ENCODE measurements at regions not wholly inside any gene's neighbourhood (a gene's known extent, or its start where the extent isn't known, plus 50 kb on each side); places are given as distances from the start of the nearest gene placed in this dataset.

DNA sequence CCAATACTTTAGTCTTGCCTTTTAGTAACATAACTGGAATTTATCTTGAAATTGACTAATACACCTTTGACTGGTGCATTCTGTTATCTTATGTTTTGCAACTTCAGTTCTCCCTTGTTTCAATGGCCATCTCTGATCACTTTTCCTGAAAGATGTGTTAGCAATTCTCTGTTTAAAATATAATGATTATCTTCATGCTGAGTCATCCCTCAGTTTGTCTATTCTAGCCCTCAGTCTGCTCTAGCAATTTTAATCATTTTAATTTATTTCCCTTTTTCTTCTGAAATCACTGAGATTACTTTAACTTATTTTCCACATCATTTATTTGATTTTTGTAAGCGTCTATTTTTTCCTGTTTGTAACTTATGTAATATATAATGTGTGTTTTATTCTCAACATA lies 221.9 kb upstream of the PDGFD start (continued):
- TF ChIP-seq, protein P1, sequence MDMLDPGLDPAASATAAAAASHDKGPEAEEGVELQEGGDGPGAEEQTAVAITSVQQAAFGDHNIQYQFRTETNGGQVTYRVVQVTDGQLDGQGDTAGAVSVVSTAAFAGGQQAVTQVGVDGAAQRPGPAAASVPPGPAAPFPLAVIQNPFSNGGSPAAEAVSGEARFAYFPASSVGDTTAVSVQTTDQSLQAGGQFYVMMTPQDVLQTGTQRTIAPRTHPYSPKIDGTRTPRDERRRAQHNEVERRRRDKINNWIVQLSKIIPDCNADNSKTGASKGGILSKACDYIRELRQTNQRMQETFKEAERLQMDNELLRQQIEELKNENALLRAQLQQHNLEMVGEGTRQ (CRISPR knock-in tag; IDR thresholded peaks at IDR 0.05): no peak
- no peak for TF ChIP-seq POLR2H (tag; IDR thresholded peaks at IDR 0.05; ENCODE audit: low read depth)
- no peak for TF ChIP-seq SMARCE1 (IDR thresholded peaks at IDR 0.05)
- TF ChIP-seq NFE2L1 (tag; IDR thresholded peaks at IDR 0.05; ENCODE audit: borderline replicate concordance, low read depth): peak; percentile 42; the same call in 1 of the 2 replicates
- peak; percentile 29; the same call in 1 of the 2 replicates for TF ChIP-seq NFE2 (IDR thresholded peaks at IDR 0.05; ENCODE audit: low read depth)
- TF ChIP-seq, protein P2, sequence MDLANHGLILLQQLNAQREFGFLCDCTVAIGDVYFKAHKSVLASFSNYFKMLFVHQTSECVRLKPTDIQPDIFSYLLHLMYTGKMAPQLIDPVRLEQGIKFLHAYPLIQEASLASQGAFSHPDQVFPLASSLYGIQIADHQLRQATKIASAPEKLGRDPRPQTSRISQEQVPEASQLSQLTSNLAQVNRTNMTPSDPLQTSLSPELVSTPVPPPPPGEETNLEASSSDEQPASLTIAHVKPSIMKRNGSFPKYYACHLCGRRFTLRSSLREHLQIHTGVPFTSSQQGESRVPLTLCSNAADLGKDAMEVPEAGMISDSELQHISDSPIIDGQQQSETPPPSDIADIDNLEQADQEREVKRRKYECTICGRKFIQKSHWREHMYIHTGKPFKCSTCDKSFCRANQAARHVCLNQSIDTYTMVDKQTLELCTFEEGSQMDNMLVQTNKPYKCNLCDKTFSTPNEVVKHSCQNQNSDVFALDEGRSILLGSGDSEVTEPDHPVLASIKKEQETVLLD (IDR thresholded peaks at IDR 0.05): no peak
- TF ChIP-seq POU5F1 (IDR thresholded peaks at IDR 0.05; ENCODE audit: borderline replicate concordance, low read depth, low read length, partially characterized antibody): no peak

DNA sequence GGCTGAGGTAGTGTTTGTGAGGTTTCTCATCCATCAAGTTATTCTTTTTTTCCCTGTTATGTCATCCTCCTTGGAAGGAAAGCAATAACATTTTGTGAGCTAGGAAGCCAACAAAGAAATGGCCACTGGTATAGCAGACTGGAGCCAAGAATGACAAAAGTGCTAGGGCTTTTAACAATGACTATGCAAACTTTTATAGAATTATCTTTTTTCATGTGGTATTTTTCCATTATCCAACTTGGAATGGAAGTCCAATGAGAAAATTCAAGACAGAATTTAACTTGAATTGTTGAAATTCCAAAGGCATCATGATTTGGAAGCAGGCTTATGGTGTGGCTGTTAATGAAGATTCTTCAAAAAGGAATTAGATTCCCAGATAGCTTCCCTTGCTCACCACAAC lies 216.4 kb upstream of the PDGFD start:
- TF ChIP-seq RB1 (IDR thresholded peaks at IDR 0.05; ENCODE audit: low read depth): no peak
- TF ChIP-seq, protein P3, sequence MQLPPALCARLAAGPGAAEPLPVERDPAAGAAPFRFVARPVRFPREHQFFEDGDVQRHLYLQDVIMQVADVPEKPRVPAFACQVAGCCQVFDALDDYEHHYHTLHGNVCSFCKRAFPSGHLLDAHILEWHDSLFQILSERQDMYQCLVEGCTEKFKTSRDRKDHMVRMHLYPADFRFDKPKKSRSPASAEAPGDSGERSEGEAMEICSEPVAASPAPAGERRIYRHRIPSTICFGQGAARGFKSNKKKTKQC (CRISPR knock-in tag; IDR thresholded peaks at IDR 0.05): no peak
- TF ChIP-seq, protein P4, sequence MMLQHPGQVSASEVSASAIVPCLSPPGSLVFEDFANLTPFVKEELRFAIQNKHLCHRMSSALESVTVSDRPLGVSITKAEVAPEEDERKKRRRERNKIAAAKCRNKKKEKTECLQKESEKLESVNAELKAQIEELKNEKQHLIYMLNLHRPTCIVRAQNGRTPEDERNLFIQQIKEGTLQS (IDR thresholded peaks at IDR 0.05): no peak
- TF ChIP-seq, protein P4 (CRISPR knock-in tag; conservative IDR thresholded peaks at IDR 0.05): no peak
- no peak for TF ChIP-seq STAG1 (CRISPR knock-in tag; IDR thresholded peaks at IDR 0.05; ENCODE audit: borderline replicate concordance)
- H3K4me2 ChIP-seq (ENCODE audit: insufficient read depth, low read length): no peak overlapping the region
- H3K36me3 ChIP-seq (ENCODE audit: control insufficient read depth, insufficient read depth, low read length): no peaks in the 10 kb centered on the region
- ATAC-seq (no peak), FAIRE-seq (no peak), DNase-seq (ENCODE audit: extremely low read depth in 1 of 4, low spot score in 3 of 4) (no peak)
- CTCF ChIA-PET (ENCODE audit: low intra/inter-chr PET ratio): no interaction called here
- no TSS peak for BruUV-seq (replicated peaks)
- H3K9me1 ChIP-seq (ENCODE audit: control insufficient read depth, insufficient read depth, low read length): no peaks in the 10 kb centered on the region
- POLR2A ChIA-PET: no interaction called here
- H3K27ac ChIP-seq (ENCODE audit: extremely low read depth, low read depth, low read length): no peak overlapping the region
- no peak overlapping the region for H3K4me3 ChIP-seq
- no peaks in the 10 kb centered on the region for H3K27me3 ChIP-seq (ENCODE audit: control insufficient read depth in 2 of 2, insufficient read depth in 2 of 2, low read length in 2 of 2)
- intact Hi-C loops (cut with micrococcal nuclease): no loop called here
- no peak overlapping the region for H3K9ac ChIP-seq (ENCODE audit: insufficient read depth in 1 of 2, low read depth in 2 of 2, low read length in 2 of 2)
- H2AFZ ChIP-seq (ENCODE audit: low read depth, low read length): no peak overlapping the region
- no peaks in the 10 kb centered on the region for H3K79me2 ChIP-seq (ENCODE audit: control insufficient read depth, insufficient read depth, low read length)
- in situ Hi-C loops (cut with MboI): no loop called here
- H4K20me1 ChIP-seq (replicated peaks; ENCODE audit: control insufficient read depth, insufficient read depth, low read length): no peaks in the 10 kb centered on the region
- no peaks in the 10 kb centered on the region for H3K4me1 ChIP-seq (replicated peaks in 1 of 2; ENCODE audit: control insufficient read depth in 2 of 2, insufficient read depth in 2 of 2, low read length in 2 of 2)
- no peaks in the 10 kb centered on the region; the same call in 1 of the 2 replicates for H3K9me3 ChIP-seq (replicated peaks; ENCODE audit: control insufficient read depth, insufficient read depth, low read depth, low read length)

Measured in K562 (cell line).